ENCODE measurements at regions not wholly inside any gene's neighbourhood (a gene's known extent, or its start where the extent isn't known, plus 50 kb on each side); places are given as distances from the start of the nearest gene placed in this dataset.

DNA sequence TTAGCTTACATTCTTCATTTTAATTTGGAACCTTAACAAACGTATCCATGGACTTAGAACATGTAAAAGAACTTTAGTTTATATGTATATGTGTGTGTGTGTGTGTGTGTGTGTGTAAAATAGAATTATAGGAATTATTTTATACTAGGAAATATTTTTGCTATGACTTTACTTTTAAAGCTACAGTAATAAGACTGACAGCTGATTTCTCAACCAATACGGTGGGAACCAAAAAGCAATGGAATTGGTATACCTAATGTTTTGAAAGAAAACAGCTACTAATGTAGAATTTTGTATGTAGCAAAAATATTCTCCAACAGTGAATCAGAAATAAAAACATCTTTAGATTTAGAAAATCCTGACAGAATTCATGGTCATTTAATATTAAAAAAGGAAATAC is 146.5 kb upstream of the ARL4C start:
- Histone ChIP-seq H3K27ac (no peak overlapping the region), H3K9me3 (peaks cover 0 to 9% (median 4%) of the 10 kb centered on the region in 4 donors), H3K4me1 (no peaks in the 10 kb centered on the region), H3K27me3 (no peaks in the 10 kb centered on the region), H3K36me3 (no peaks in the 10 kb centered on the region), H3K4me3 (no peak overlapping the region)
- TF ChIP-seq POLR2AphosphoS5 (IDR thresholded peaks at IDR 0.05) = no peak
- TF ChIP-seq POLR2A (IDR thresholded peaks at IDR 0.05) = no peak
- no peak for TF ChIP-seq CTCF (IDR thresholded peaks at IDR 0.05)
- no peak for TF ChIP-seq EP300 (IDR thresholded peaks at IDR 0.05)
- no peak for DNase-seq
- WGBS, 2 donors = 76% methylated on average over 2 of the region's 2 CpGs
- ATAC-seq (ENCODE audit: low FRiP score in 2 of 2) = no peak

- Histone ChIP-seq H3K4me3 (no peak overlapping the region), H3K9me3 (peaks cover 0 to 9% (median 4%) of the 10 kb centered on the region in 4 donors), H3K27ac (no peak overlapping the region), H3K27me3 (no peaks in the 10 kb centered on the region), H3K4me1 (no peaks in the 10 kb centered on the region), H3K36me3 (no peaks in the 10 kb centered on the region)
- TF ChIP-seq EP300 (IDR thresholded peaks at IDR 0.05) = no peak
- TF ChIP-seq CTCF (IDR thresholded peaks at IDR 0.05) = no peak
- no peak for TF ChIP-seq POLR2AphosphoS5 (IDR thresholded peaks at IDR 0.05)
- no peak for DNase-seq
- no peak for ATAC-seq (ENCODE audit: low FRiP score in 2 of 2)
- WGBS, 2 donors = 63 to 69% methylated on average over 2 of the region's 2 CpGs
Measured at GRCh38 chr2:234641086-234641485, 144.2 kb upstream of the ARL4C start.

DNA sequence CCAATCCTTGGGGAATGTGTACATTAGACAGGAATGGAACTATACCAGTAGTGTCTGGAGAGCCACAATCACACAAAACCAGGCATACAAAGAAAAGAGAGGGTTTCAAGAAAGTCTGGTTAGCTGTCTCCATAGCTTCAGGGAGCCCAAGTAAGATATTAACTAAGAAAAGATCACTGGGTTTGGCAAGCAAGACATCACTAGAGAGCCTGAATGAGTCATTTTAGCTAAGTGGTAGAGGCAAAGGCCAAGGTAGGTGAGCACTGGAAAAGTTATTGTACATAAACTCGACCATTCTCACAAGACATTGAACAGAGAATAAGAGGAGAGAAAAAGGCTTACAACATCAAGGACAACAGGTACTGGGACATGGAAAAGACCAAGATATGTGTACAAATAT is 143.8 kb upstream of the ARL4C start:
- no peak for ATAC-seq (ENCODE audit: low FRiP score in 2 of 2)
- Histone ChIP-seq H3K9me3 (peaks cover 0 to 9% (median 4%) of the 10 kb centered on the region in 4 donors), H3K36me3 (no peaks in the 10 kb centered on the region)

GRCh38 chr2:234638966-234639365 is 142.1 kb upstream of the ARL4C start:
- WGBS, 2 donors = 94 to 100% methylated on average over 1 of the region's 1 CpG
- TF ChIP-seq POLR2AphosphoS5 (IDR thresholded peaks at IDR 0.05) = no peak
- TF ChIP-seq POLR2A (IDR thresholded peaks at IDR 0.05) = no peak
- TF ChIP-seq CTCF (IDR thresholded peaks at IDR 0.05) = no peak
- TF ChIP-seq EP300 (IDR thresholded peaks at IDR 0.05) = no peak
- DNase-seq (no peak), ATAC-seq (ENCODE audit: low FRiP score in 2 of 2) (no peak)
- H3K27ac ChIP-seq = no peak overlapping the region
- no peaks in the 10 kb centered on the region for H3K27me3 ChIP-seq
- H3K4me1 ChIP-seq = no peaks in the 10 kb centered on the region
- peaks cover 0 to 9% (median 2%) of the 10 kb centered on the region in 4 donors for H3K9me3 ChIP-seq
- no peaks in the 10 kb centered on the region for H3K36me3 ChIP-seq
- H3K4me3 ChIP-seq = no peak overlapping the region

More for the DNA sequence above, 143.8 kb upstream of the ARL4C start:
- no peaks in the 10 kb centered on the region for H3K27me3 ChIP-seq
- WGBS, 2 donors = 86 to 100% methylated on average over 1 of the region's 1 CpG
- H3K4me3 ChIP-seq = no peak overlapping the region
- DNase-seq = no peak
- H3K4me1 ChIP-seq = no peaks in the 10 kb centered on the region
- no peak overlapping the region for H3K27ac ChIP-seq
- TF ChIP-seq POLR2AphosphoS5 (IDR thresholded peaks at IDR 0.05) = no peak
- no peak for TF ChIP-seq POLR2A (IDR thresholded peaks at IDR 0.05)
- no peak for TF ChIP-seq CTCF (IDR thresholded peaks at IDR 0.05)
- no peak for TF ChIP-seq EP300 (IDR thresholded peaks at IDR 0.05)

- H3K36me3 ChIP-seq = no peaks in the 10 kb centered on the region
- no peak overlapping the region for H3K4me3 ChIP-seq
- DNase-seq (no peak), ATAC-seq (ENCODE audit: low FRiP score in 2 of 2) (no peak)
- no peaks in the 10 kb centered on the region for H3K27me3 ChIP-seq
- H3K4me1 ChIP-seq = no peaks in the 10 kb centered on the region
- 50 to 95% methylated on average over 1 of the region's 1 CpG for WGBS, 2 donors
- no peak overlapping the region for H3K27ac ChIP-seq
- H3K9me3 ChIP-seq = no peaks in the 10 kb centered on the region
- no peak for TF ChIP-seq POLR2A (IDR thresholded peaks at IDR 0.05)
- TF ChIP-seq POLR2AphosphoS5 (IDR thresholded peaks at IDR 0.05) = no peak
- no peak for TF ChIP-seq CTCF (IDR thresholded peaks at IDR 0.05)
- no peak for TF ChIP-seq EP300 (IDR thresholded peaks at IDR 0.05)
Measured at GRCh38 chr2:234635284-234635683, 138.4 kb upstream of the ARL4C start.
